Mucosa of descending colon (tissue), 3 donors: ENCODE measurements at regions not wholly inside any gene's neighbourhood (a gene's known extent, or its start where the extent isn't known, plus 50 kb on each side); places are given as distances from the start of the nearest gene placed in this dataset.

Source experiments
- ATAC-seq: fragments of 200-7000 bp; cut with Tn5 transposase; one replicate; pipeline ENCODE4 v1.9.1; 2020; ENCODE audit warnings: mild to moderate bottlenecking, moderate library complexity
- DNase-seq, 3 donors: peaks; one replicate each; pipeline ENCODE4 v3.0.0-alpha.2; 2020
- H3K36me3 ChIP-seq: fragments of 200-600 bp; one replicate; pipeline ENCODE4 v1.8.0; 2021; ENCODE audit warnings: low read depth, mild to moderate bottlenecking
- H3K4me1 ChIP-seq: fragments of 200-600 bp; one replicate; pipeline ENCODE4 v1.8.0; 2021; ENCODE audit warnings: low read depth, mild to moderate bottlenecking
- H3K4me3 ChIP-seq: fragments of 200-600 bp; one replicate; pipeline ENCODE4 v1.8.0; 2021; ENCODE audit warnings: mild to moderate bottlenecking
- H3K9me3 ChIP-seq: fragments of 200-600 bp; one replicate; pipeline ENCODE4 v1.8.0; 2021; ENCODE audit warnings: mild to moderate bottlenecking
- intact Hi-C, 2 donors: fragments of 100-400 bp; cut with DNase I in 1 of 2; cut with micrococcal nuclease in 1 of 2; formaldehyde crosslinking; loops; one replicate each; pipeline versions ENCODE4 v1.11.0 to v1.11.1; 2022; cut with DNase I, micrococcal nuclease
- TF ChIP-seq, protein P1 (sequence below): fragments of 200-600 bp; IDR thresholded peaks from one replicate; pipeline ENCODE4 v1.8.0; 2022; ENCODE audit warnings: antibody characterized with exemption, mild to moderate bottlenecking
- donor health status: DM: no; HTN: no; CAD: no; lungs with moderate emphysema.
- donor health status: DM: no; HTN: no; CAD: no.
- donor health status: DM: no; HTN: yes; CAD: no.

DNA sequence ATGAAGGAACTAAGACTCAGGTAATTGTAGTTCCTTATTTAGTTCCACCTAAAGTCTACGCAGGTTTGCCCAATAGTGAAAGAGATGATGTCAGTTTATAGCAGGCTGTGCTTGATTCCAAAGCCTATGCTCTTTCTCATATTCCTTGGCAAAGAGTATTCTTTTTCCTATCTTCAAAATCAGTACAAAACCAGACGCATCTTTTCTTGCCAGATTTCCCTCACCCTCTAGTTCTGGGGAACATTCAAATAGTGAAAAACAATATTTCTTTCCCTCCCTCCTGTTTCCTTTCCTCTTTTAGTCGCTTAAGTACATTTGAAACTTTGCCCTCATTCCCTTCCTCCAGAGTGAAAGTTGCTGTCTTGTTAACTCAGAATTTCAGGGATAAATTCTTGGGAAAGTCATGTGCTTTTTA, 134.6 kb upstream of the PDZRN3 start:
- no peaks in the 10 kb centered on the region for H3K36me3 ChIP-seq
- TF ChIP-seq, protein P1, sequence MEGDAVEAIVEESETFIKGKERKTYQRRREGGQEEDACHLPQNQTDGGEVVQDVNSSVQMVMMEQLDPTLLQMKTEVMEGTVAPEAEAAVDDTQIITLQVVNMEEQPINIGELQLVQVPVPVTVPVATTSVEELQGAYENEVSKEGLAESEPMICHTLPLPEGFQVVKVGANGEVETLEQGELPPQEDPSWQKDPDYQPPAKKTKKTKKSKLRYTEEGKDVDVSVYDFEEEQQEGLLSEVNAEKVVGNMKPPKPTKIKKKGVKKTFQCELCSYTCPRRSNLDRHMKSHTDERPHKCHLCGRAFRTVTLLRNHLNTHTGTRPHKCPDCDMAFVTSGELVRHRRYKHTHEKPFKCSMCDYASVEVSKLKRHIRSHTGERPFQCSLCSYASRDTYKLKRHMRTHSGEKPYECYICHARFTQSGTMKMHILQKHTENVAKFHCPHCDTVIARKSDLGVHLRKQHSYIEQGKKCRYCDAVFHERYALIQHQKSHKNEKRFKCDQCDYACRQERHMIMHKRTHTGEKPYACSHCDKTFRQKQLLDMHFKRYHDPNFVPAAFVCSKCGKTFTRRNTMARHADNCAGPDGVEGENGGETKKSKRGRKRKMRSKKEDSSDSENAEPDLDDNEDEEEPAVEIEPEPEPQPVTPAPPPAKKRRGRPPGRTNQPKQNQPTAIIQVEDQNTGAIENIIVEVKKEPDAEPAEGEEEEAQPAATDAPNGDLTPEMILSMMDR = no peak
- DNase-seq (no peak), ATAC-seq (peak; percentile 95)
- no peak overlapping the region for H3K4me3 ChIP-seq
- no peaks in the 10 kb centered on the region for H3K9me3 ChIP-seq
- H3K4me1 ChIP-seq = no peaks in the 10 kb centered on the region
- intact Hi-C loops = no loop called here

DNA sequence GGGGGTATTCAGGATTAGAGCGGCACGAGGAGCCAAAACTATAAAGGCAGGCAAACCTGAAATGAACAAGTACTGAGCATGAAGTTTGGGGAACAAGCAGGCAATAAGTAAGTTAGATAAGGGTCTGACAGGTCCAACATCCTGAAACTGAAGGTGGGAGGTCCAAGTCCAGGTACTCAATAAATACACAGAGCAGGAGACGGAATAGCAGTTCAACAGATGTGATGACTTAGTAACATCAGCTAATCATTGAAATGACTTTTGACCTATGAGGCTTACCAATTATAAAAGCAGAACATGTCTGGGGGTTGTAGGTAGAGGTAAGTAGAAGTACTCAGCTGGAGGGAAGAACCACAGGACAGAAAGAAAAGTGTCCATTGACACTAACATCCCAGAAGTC, 132.8 kb upstream of the PDZRN3 start:
- DNase-seq (no peak), ATAC-seq (no peak)
- no peaks in the 10 kb centered on the region for H3K36me3 ChIP-seq
- H3K4me1 ChIP-seq = no peaks in the 10 kb centered on the region
- intact Hi-C loops = no loop called here
- no peak overlapping the region for H3K4me3 ChIP-seq
- H3K9me3 ChIP-seq = no peaks in the 10 kb centered on the region
- TF ChIP-seq, protein P1 = no peak

DNA sequence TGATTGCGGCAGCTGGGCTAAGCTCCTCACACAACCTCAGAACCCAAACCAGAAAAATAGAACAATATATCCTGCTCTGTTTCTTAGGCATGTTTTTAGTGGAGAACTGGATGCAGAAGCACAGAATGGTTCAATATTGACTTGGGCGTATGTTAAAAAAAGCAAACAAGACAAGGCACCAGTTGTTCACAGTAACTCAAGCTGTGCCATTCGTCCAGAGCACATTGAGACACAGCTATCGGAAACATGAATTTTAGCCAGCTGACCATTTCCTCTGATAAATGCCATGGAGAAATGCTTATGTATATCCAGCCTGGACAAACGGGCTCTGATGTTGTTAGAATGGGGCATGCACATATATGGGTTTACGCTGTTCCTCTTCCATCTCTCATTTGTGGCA, 129.2 kb upstream of the PDZRN3 start:
- Histone ChIP-seq H3K9me3 (no peaks in the 10 kb centered on the region), H3K4me1 (no peaks in the 10 kb centered on the region), H3K36me3 (no peaks in the 10 kb centered on the region), H3K4me3 (no peak overlapping the region)
- TF ChIP-seq, protein P1 = no peak
- ATAC-seq = no peak
- intact Hi-C loops = no loop called here
- DNase-seq = no peak

DNA sequence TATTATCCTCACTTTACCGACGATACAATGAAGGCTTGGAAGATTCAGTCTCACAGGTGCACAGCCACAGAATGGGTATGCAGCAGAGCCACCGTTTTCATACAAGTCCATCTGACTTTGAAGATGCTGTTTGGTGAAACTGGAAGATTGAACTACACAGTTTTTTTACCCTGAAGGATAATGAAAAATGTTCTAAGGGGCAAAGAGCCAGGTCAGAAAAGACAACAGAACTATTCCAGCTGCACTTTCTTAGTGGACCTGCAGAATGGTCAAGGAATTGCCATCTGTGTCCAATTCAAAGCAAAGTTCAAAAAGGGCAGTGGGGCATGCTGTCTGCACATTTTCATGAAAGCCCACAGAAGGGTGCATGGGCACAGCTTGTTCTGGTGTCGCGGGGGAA, 127.6 kb upstream of the PDZRN3 start:
- Histone ChIP-seq H3K9me3 (no peaks in the 10 kb centered on the region), H3K36me3 (no peaks in the 10 kb centered on the region), H3K4me1 (no peaks in the 10 kb centered on the region), H3K4me3 (no peak overlapping the region)
- intact Hi-C loops = no loop called here
- no peak for ATAC-seq
- DNase-seq = no peak
- TF ChIP-seq, protein P1 = no peak

DNA sequence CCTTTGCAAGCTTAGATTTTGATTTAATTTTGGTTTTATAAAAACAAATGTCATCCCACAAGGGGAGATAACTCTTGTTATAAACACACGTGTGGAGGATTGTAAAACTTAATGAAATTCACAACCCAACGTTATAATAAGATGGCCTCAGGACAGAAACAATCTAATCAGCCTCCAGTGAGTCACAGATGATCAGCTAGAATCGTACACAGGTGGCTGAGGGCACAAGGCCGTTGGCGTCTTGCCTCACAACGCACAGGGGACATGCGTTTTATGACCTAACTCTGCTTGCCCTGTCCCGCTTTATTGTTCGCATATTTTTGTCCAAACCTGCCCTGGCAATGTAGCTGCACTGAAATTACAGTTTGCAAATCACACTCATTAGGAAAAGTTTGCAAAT, 121.9 kb upstream of the PDZRN3 start:
- DNase-seq = no peak
- TF ChIP-seq, protein P1 = no peak

DNA sequence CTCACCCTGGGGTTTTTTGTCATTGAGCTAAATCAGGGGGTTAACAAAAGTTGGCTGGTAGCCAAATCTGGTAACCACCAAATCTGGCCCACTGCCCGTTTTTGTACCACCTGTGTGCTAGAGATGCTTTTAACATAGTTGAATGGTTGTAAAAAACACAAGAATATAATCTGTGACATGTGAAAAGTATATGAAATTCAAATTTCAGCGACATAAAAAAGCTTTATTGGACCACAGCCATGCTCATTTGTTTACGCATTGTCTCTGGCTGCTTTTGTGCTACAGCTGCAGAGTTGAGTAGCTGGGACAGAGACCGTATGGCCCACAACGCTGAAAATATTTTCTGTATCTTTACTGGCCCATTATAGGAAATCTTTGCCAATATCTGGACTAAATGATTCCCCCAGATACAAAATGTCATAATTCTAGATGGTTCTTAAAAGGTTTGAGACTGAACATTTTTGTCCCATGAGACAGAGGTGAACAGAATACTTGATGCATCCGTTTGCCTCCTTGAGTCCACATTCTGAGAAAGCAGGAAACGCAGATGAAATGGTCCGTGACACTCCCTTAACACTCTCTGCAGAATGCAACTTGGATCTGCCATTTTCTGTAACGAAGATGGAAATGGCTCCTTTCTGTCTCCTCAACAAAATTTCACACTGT, 120.9 kb upstream of the PDZRN3 start:
- intact Hi-C loops = no loop called here
- ATAC-seq = no peak

More for the DNA sequence above, 121.9 kb upstream of the PDZRN3 start:
- no peaks in the 10 kb centered on the region for H3K9me3 ChIP-seq
- H3K4me3 ChIP-seq = no peak overlapping the region
- H3K36me3 ChIP-seq = no peaks in the 10 kb centered on the region
- H3K4me1 ChIP-seq = no peaks in the 10 kb centered on the region
- intact Hi-C loops = no loop called here
- no peak for ATAC-seq

More for the DNA sequence above, 120.9 kb upstream of the PDZRN3 start:
- Histone ChIP-seq H3K4me1 (no peaks in the 10 kb centered on the region), H3K36me3 (no peaks in the 10 kb centered on the region), H3K4me3 (no peak overlapping the region), H3K9me3 (no peaks in the 10 kb centered on the region)
- DNase-seq = no peak
- TF ChIP-seq, protein P1 = no peak
